Psoas muscle (tissue), 7 donors: ENCODE measurements at regions not wholly inside any gene's neighbourhood (a gene's known extent, or its start where the extent isn't known, plus 50 kb on each side); places are given as distances from the start of the nearest gene placed in this dataset.

ENCODE experiments used
- ATAC-seq, 4 donors: fragments of 200-7000 bp; cut with Tn5 transposase; one replicate each; pipeline ENCODE4 v1.9.1; 2020; ENCODE audit warnings: moderate library complexity in 3 of 4, mild to moderate bottlenecking in 2 of 4
- DNase-seq, 2 donors: peaks; one replicate each; pipeline ENCODE4 v3.0.0-alpha.2; 2020
- H3K27ac ChIP-seq: fragments of 200-600 bp; one replicate; pipeline ENCODE4 v1.8.0; 2022
- H3K27me3 ChIP-seq, 3 donors: fragments of 200-600 bp in 1 of 3; one replicate each; pipeline versions ENCODE4 v1.6.1 to v1.8.0; 2013 to 2022; ENCODE audit warnings: low read length in 2 of 3, mild to moderate bottlenecking in 2 of 3, moderate library complexity in 1 of 3; ENCODE audit not compliant: insufficient read depth in 3 of 3
- H3K36me3 ChIP-seq, 2 donors: fragments of 200-600 bp in 1 of 2; one replicate each; pipeline versions ENCODE4 v1.6.1 to v1.8.0; 2013 to 2022; ENCODE audit warnings: low read depth in 1 of 2, mild to moderate bottlenecking in 1 of 2, moderate library complexity in 1 of 2; ENCODE audit not compliant: insufficient read depth in 1 of 2
- H3K4me1 ChIP-seq: fragments of 200-600 bp; one replicate; pipeline ENCODE4 v1.8.0; 2022
- H3K4me3 ChIP-seq: fragments of 200-600 bp; one replicate; pipeline ENCODE4 v1.8.0; 2022; ENCODE audit warnings: mild to moderate bottlenecking
- H3K9me3 ChIP-seq: fragments of 200-600 bp; one replicate; pipeline ENCODE4 v1.8.0; 2022
- CTCF ChIP-seq: fragments of 200-600 bp; IDR thresholded peaks from one replicate; pipeline ENCODE4 v1.8.0; 2022; ENCODE audit warnings: antibody characterized with exemption
- WGBS, 3 donors: extraction: QIAGEN DNeasy Blood & Tissue Kit; methylation state at CpG; one replicate each; pipeline versions ENCODE4 v1.1.6 to v1.1.7; 2013; 5-methylcytosine and 5-hydroxymethylcytosine counted together
- intact Hi-C, 2 donors: fragments of 100-400 bp; cut with DNase I; formaldehyde crosslinking; loops; one replicate each; pipeline versions ENCODE4 v1.11.0 to v1.14.2; 2022
- donor health status: healthy with polysubstance abuse.
- donor health status: DM: no; HTN: no; CAD: no; lungs with moderate emphysema.
- donor health status: Bipolar disorder and iron deficiency.
- donor health status: healthy.
- donor health status: DM: yes; HTN: yes; CAD: no.
- donor health status: DM: no; HTN: no; CAD: no.
- donor health status: DM: yes; HTN: yes; CAD: no.

- intact Hi-C loops, result no loop called here
- Histone ChIP-seq H3K27me3 (no peaks in the 10 kb centered on the region), H3K36me3 (no peaks in the 10 kb centered on the region), H3K27ac (no peak overlapping the region), H3K4me3 (no peak overlapping the region), H3K9me3 (no peaks in the 10 kb centered on the region), H3K4me1 (no peaks in the 10 kb centered on the region)
- WGBS, 3 donors, result 74 to 89% (median 88%) methylated on average over 4 of the region's 4 CpGs
- TF ChIP-seq CTCF, result no peak
- ATAC-seq, result no peak
- DNase-seq, result no peak
These were observed 83.5 kb upstream of the AFF2 start for GRCh38 chrX:148416931-148417330.

GRCh38 chrX:148417934-148418333, 82.5 kb upstream of the AFF2 start:
- Histone ChIP-seq H3K4me3 (no peak overlapping the region), H3K4me1 (no peaks in the 10 kb centered on the region), H3K9me3 (no peaks in the 10 kb centered on the region), H3K27ac (no peak overlapping the region), H3K27me3 (no peaks in the 10 kb centered on the region), H3K36me3 (no peaks in the 10 kb centered on the region)
- DNase-seq, result no peak
- WGBS, 3 donors, result 42 to 91% (median 83%) methylated on average over 3 of the region's 3 CpGs
- intact Hi-C loops, result no loop called here
- no peak for ATAC-seq
- TF ChIP-seq CTCF, result no peak

- H3K4me3 ChIP-seq, result no peak overlapping the region
- intact Hi-C loops, result no loop called here
- no peak for TF ChIP-seq CTCF
- DNase-seq (no peak), ATAC-seq (no peak)
- H3K9me3 ChIP-seq, result no peaks in the 10 kb centered on the region
- no peaks in the 10 kb centered on the region for H3K36me3 ChIP-seq
- H3K4me1 ChIP-seq, result no peaks in the 10 kb centered on the region
- 51 to 60% (median 54%) methylated on average over 4 of the region's 4 CpGs for WGBS, 3 donors
- no peaks in the 10 kb centered on the region for H3K27me3 ChIP-seq
- no peak overlapping the region for H3K27ac ChIP-seq
These were observed 77.9 kb upstream of the AFF2 start for GRCh38 chrX:148422526-148422925.

- Histone ChIP-seq H3K27me3 (no peaks in the 10 kb centered on the region), H3K4me1 (no peaks in the 10 kb centered on the region), H3K9me3 (no peaks in the 10 kb centered on the region), H3K27ac (no peak overlapping the region), H3K36me3 (no peaks in the 10 kb centered on the region), H3K4me3 (no peak overlapping the region)
- no peak for DNase-seq
- TF ChIP-seq CTCF, result no peak
- WGBS, 3 donors, result 76 to 100% (median 91%) methylated on average over 2 of the region's 2 CpGs
- no peak for ATAC-seq
- intact Hi-C loops, result no loop called here
These were observed 75.8 kb upstream of the AFF2 start for GRCh38 chrX:148424570-148424969.

GRCh38 chrX:148426467-148426866, 74.0 kb upstream of the AFF2 start:
- no peak for TF ChIP-seq CTCF
- Histone ChIP-seq H3K4me3 (no peak overlapping the region), H3K36me3 (no peaks in the 10 kb centered on the region), H3K27me3 (no peaks in the 10 kb centered on the region), H3K27ac (no peak overlapping the region), H3K9me3 (no peaks in the 10 kb centered on the region), H3K4me1 (no peaks in the 10 kb centered on the region)
- ATAC-seq (no peak), DNase-seq (no peak)
- intact Hi-C loops, result no loop called here
- WGBS, 3 donors, result 42 to 51% (median 46%) methylated on average over 3 of the region's 3 CpGs
